Natural killer cell (primary cell): ENCODE measurements at regions not wholly inside any gene's neighbourhood (a gene's known extent, or its start where the extent isn't known, plus 50 kb on each side); places are given as distances from the start of the nearest gene placed in this dataset.

Source experiments
- ATAC-seq, 3 donors: fragments of 150-1000 bp in 2 of 3; fragments of 200-7000 bp in 1 of 3; cut with Tn5 transposase; 1 replicate in 1 of 3; 2 replicates in 2 of 3; pipeline ENCODE4 v1.10.0; 2021; ENCODE audit warnings: mild to moderate bottlenecking in 2 of 3, moderate library complexity in 2 of 3
- DNase-seq, 2 donors: peaks; one replicate each; pipeline versions ENCODE4 v3.0.0 to v3.0.0-alpha.2; 2013 to 2021; ENCODE audit warnings: mixed read lengths in 1 of 2
- H3K27ac ChIP-seq: one replicate; pipeline ENCODE4 v1.5.1; 2013; ENCODE audit warnings: mild to moderate bottlenecking, low read length
- H3K27me3 ChIP-seq: one replicate; pipeline ENCODE4 v1.6.1; 2013; ENCODE audit warnings: low read length; ENCODE audit not compliant: control insufficient read depth, insufficient read depth
- H3K36me3 ChIP-seq: one replicate; pipeline ENCODE4 v1.6.1; 2013; ENCODE audit warnings: low read length; ENCODE audit not compliant: control insufficient read depth, insufficient read depth
- H3K4me1 ChIP-seq: one replicate; pipeline ENCODE4 v1.6.1; 2013; ENCODE audit warnings: low read length; ENCODE audit not compliant: control insufficient read depth, insufficient read depth
- H3K4me3 ChIP-seq: one replicate; pipeline ENCODE4 v1.5.1; 2013; ENCODE audit warnings: low read length
- H3K9me3 ChIP-seq: one replicate; pipeline ENCODE4 v1.6.1; 2013; ENCODE audit warnings: low read length; ENCODE audit not compliant: control insufficient read depth, insufficient read depth
- H3K27ac Mint-ChIP-seq, 2 donors: one replicate each; pipeline ENCODE4 v1.8.0; 2022; ENCODE audit warnings: mild to moderate bottlenecking in 2 of 2, mixed read lengths in 2 of 2, moderate library complexity in 1 of 2
- H3K27me3 Mint-ChIP-seq, 2 donors: one replicate each; pipeline ENCODE4 v1.8.0; 2022; ENCODE audit warnings: low read depth in 2 of 2, mixed read lengths in 2 of 2
- H3K36me3 Mint-ChIP-seq: one replicate; pipeline ENCODE4 v1.8.0; 2022; ENCODE audit warnings: mixed read lengths
- H3K4me1 Mint-ChIP-seq, 2 donors: one replicate each; pipeline ENCODE4 v1.8.0; 2022; ENCODE audit warnings: mixed read lengths in 2 of 2
- H3K4me3 Mint-ChIP-seq: one replicate; pipeline ENCODE4 v1.8.0; 2022; ENCODE audit warnings: mild to moderate bottlenecking, moderate library complexity, mixed read lengths
- H3K9me3 Mint-ChIP-seq, 2 donors: one replicate each; pipeline ENCODE4 v1.8.0; 2022; ENCODE audit warnings: mixed read lengths in 2 of 2
- WGBS: methylation state at CpG from one replicate; pipeline ENCODE4 v1.1.7; 2013; ENCODE audit warnings: missing lambda C conversion rate; ENCODE audit not compliant: insufficient coverage; 5-methylcytosine and 5-hydroxymethylcytosine counted together
- intact Hi-C: fragments of 100-400 bp; cut with micrococcal nuclease; formaldehyde crosslinking; loops from one replicate; pipeline ENCODE4 v1.14.2; 2022
- TF ChIP-seq, protein P1 (sequence below): fragments of 200-600 bp; IDR thresholded peaks from one replicate; pipeline ENCODE4 v1.8.0; 2022; ENCODE audit warnings: antibody characterized with exemption

DNA sequence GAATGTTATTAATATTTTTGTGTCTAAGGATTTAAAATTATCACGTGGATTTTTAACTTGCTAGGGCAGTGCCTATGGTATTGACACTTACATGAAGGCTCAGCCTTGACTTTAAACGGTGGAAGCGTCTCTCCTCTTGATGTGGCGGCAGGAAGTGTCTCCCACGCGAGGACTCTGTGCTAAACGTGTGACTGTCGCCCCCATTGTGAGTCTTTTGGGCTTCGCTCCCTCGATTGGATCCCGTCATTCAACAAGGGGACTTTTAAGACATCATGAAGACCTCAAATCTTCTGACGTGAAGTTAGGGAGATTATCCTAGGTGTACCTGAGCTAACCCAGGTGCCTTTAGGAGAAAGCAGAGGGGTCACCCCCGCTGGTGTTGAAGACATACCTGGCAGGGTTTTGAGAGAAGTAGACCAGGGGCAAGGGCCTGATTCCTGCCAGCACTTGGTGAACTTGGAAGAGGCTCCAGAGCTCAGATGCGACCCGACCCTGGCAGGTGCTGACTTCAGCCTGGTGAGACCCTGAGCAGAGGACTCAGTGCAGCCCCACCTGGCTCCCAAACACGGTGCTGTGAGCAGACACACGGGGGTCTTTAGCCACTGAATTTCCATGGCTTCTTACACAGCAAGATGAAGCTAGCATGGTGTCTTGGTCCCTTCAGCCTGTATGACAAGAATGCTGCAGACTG lies 55.7 kb upstream of the IRX4 start:
- ATAC-seq (no peak), DNase-seq (no peak)
- H3K27ac ChIP-seq, result no peak overlapping the region
- Mint-ChIP-seq H3K9me3 (no peaks in the 10 kb centered on the region), H3K36me3 (no peaks in the 10 kb centered on the region), H3K27ac (no peak overlapping the region), H3K27me3 (peaks cover 10 to 31% of the 10 kb centered on the region in 2 donors), H3K4me3 (no peak overlapping the region), H3K4me1 (no peaks in the 10 kb centered on the region)
- WGBS, result 77% methylated on average over 17 of the region's 17 CpGs
- no peaks in the 10 kb centered on the region for H3K4me1 ChIP-seq
- no peaks in the 10 kb centered on the region for H3K27me3 ChIP-seq
- no peak overlapping the region for H3K4me3 ChIP-seq
- intact Hi-C loops, result no loop called here
- TF ChIP-seq, protein P1, sequence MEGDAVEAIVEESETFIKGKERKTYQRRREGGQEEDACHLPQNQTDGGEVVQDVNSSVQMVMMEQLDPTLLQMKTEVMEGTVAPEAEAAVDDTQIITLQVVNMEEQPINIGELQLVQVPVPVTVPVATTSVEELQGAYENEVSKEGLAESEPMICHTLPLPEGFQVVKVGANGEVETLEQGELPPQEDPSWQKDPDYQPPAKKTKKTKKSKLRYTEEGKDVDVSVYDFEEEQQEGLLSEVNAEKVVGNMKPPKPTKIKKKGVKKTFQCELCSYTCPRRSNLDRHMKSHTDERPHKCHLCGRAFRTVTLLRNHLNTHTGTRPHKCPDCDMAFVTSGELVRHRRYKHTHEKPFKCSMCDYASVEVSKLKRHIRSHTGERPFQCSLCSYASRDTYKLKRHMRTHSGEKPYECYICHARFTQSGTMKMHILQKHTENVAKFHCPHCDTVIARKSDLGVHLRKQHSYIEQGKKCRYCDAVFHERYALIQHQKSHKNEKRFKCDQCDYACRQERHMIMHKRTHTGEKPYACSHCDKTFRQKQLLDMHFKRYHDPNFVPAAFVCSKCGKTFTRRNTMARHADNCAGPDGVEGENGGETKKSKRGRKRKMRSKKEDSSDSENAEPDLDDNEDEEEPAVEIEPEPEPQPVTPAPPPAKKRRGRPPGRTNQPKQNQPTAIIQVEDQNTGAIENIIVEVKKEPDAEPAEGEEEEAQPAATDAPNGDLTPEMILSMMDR, result no peak
- H3K36me3 ChIP-seq, result no peaks in the 10 kb centered on the region
- no peaks in the 10 kb centered on the region for H3K9me3 ChIP-seq

DNA sequence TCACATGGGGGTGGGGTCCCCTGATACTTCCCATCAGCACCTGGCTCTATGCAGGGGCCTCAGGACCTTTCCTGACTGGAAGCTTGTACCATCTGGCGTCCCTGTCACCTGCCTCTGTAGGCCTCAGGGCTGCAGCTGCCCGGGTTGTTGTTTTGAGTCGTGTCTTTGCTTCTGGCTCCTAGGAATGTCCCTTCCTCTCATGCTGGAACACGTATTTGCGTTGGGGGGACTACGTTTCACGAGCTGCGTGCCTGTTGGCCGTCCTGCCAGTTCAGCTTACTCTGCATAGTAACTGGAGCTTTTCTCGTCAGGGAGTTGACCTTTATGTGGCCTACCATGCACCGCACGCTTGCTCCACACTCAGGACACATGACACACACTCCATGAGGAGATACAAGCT lies 54.9 kb upstream of the IRX4 start:
- WGBS, result 87% methylated on average over 12 of the region's 12 CpGs
- Histone ChIP-seq H3K4me3 (no peak overlapping the region), H3K27ac (no peak overlapping the region), H3K36me3 (no peaks in the 10 kb centered on the region), H3K9me3 (no peaks in the 10 kb centered on the region), H3K4me1 (no peaks in the 10 kb centered on the region), H3K27me3 (no peaks in the 10 kb centered on the region)
- no peak overlapping the region for H3K27ac Mint-ChIP-seq
- no peaks in the 10 kb centered on the region for H3K36me3 Mint-ChIP-seq
- DNase-seq (no peak), ATAC-seq (no peak)
- intact Hi-C loops, result no loop called here
- H3K4me3 Mint-ChIP-seq, result no peak overlapping the region
- H3K9me3 Mint-ChIP-seq, result no peaks in the 10 kb centered on the region
- peaks cover 13 to 31% of the 10 kb centered on the region in 2 donors for H3K27me3 Mint-ChIP-seq
- H3K4me1 Mint-ChIP-seq, result no peaks in the 10 kb centered on the region
- TF ChIP-seq, protein P1, result no peak

DNA sequence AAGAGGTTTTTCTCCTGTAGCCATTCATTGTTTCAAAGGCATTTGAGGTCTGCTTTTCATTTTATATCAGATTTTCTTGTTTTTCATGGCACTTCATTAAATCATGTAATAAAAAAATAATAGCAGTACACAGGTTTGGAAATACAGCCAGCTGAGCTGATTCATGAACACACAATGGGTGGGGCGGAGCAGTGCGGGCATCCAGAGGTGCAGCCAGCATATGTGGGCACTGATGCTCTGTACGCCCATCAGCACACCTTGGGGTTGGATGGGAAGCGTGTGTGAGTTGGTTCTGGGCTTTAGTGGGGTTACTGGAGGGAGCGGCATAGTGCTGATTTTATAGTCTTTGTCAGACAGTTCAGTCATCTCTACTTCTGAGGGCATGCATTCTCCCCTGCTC lies 54.2 kb upstream of the IRX4 start:
- Histone ChIP-seq H3K4me3 (no peak overlapping the region), H3K27ac (no peak overlapping the region), H3K4me1 (no peaks in the 10 kb centered on the region), H3K9me3 (no peaks in the 10 kb centered on the region), H3K27me3 (peaks cover 1% of the 10 kb centered on the region), H3K36me3 (no peaks in the 10 kb centered on the region)
- H3K36me3 Mint-ChIP-seq, result no peaks in the 10 kb centered on the region
- DNase-seq (no peak), ATAC-seq (no peak)
- no peak overlapping the region for H3K4me3 Mint-ChIP-seq
- no peaks in the 10 kb centered on the region for H3K9me3 Mint-ChIP-seq
- 90% methylated on average over 4 of the region's 5 CpGs for WGBS
- H3K27me3 Mint-ChIP-seq, result peaks cover 14 to 25% of the 10 kb centered on the region in 2 donors
- H3K4me1 Mint-ChIP-seq, result no peaks in the 10 kb centered on the region
- intact Hi-C loops, result no loop called here
- TF ChIP-seq, protein P1, result no peak
- no peak overlapping the region for H3K27ac Mint-ChIP-seq

DNA sequence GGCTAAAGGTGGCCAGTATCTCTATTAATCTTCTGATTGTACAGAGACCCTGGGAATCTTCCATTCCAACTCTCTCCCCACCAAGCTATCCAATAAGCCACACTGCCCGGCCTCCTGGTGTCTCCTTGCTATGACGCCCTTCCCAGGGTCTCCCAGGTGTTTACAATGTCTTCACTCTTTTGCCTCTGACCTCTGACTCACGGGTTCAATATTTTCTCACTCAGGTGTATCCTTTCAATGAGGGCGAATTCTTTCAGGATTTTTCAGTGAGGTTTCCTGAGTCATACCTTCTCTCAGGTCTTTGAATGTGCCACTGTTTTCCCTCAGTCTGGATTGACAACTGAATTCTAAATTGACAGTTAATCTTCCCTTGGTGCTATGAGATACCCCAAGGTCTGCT lies 53.7 kb upstream of the IRX4 start:
- WGBS, result 75% methylated on average over 4 of the region's 4 CpGs
- DNase-seq (no peak), ATAC-seq (no peak)
- no peaks in the 10 kb centered on the region for H3K4me1 ChIP-seq
- H3K27me3 ChIP-seq, result peaks cover 5% of the 10 kb centered on the region
- TF ChIP-seq, protein P1, result no peak
- H3K9me3 ChIP-seq, result no peaks in the 10 kb centered on the region
- Mint-ChIP-seq H3K4me3 (no peak overlapping the region), H3K9me3 (no peaks in the 10 kb centered on the region), H3K27ac (no peak overlapping the region), H3K36me3 (no peaks in the 10 kb centered on the region), H3K27me3 (peaks cover 16 to 25% of the 10 kb centered on the region in 2 donors), H3K4me1 (no peaks in the 10 kb centered on the region)
- no peak overlapping the region for H3K4me3 ChIP-seq
- no peak overlapping the region for H3K27ac ChIP-seq
- intact Hi-C loops, result no loop called here
- H3K36me3 ChIP-seq, result no peaks in the 10 kb centered on the region
